GM19463 (cell line): ENCODE measurements at regions not wholly inside any gene's neighbourhood (a gene's known extent, or its start where the extent isn't known, plus 50 kb on each side); places are given as distances from the start of the nearest gene placed in this dataset.
"Not testable (repeated sequence)": the region's sequence is repeated elsewhere in the genome, so short reads cannot be mapped to it uniquely, and the experiment has no call there.

Experiments used
- ATAC-seq: cut with Tn5 transposase; IDR thresholded peaks from one replicate; pipeline ENCODE4 v1.9.1; 2021; ENCODE audit warnings: mild to moderate bottlenecking, moderate library complexity; ENCODE audit not compliant: unreplicated experiment

GRCh38 chr7:67870396-67870795 is 873.8 kb downstream of the TYW1 start:
- ATAC-seq = no peak

GRCh38 chr7:67875558-67875957 is 878.9 kb downstream of the TYW1 start:
- no peak for ATAC-seq

DNA sequence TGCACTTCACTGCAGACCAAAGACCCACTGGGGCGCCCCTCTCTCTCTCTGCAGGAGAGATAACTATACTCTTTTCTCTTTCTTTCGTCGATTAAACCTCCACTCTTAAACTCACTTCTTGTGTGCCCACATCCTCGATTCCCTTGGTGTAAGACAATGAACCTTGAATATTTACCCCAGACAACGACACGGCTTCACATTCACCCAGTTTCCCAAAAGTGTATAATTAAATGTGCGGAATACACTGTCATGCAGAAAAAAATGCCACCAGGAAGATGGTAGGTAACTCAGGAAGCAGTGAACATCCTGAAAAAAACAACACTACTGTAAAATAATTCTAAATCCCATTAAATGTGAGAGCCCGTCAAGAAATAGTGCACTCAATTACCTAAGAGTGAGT is 882.2 kb downstream of the TYW1 start:
- ATAC-seq = no peak

DNA sequence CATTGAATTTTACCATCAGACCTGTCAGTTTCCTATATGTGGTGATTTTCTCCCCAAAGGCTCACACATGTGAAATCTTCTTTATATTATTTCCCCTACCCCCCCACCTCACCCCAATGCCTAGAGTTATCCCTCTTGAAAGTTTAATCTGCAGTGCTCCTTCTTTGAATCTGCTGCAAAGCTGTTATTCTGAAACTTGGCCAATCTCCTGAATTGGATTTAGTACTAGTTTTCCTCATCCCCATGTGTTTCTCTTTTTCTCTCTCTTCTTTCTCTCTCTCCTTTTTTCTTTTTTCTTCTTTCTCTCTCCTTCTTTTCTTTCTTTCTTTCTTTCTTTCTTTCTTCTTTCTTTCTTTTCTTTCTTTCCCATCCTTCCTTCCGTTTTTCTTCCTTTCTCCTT is 886.2 kb downstream of the TYW1 start:
- ATAC-seq = no peak

GRCh38 chr7:67890316-67890715 is 893.7 kb downstream of the TYW1 start:
- ATAC-seq = no peak

- ATAC-seq = no peak
These were observed 898.1 kb downstream of the TYW1 start for GRCh38 chr7:67894746-67895145.

- no peak for ATAC-seq
These were observed 900.1 kb downstream of the TYW1 start for GRCh38 chr7:67896721-67897120.

GRCh38 chr7:67900456-67900855 is 903.8 kb downstream of the TYW1 start:
- no peak for ATAC-seq

GRCh38 chr7:67901808-67902480 is 905.3 kb downstream of the TYW1 start:
- no peak for ATAC-seq

GRCh38 chr7:67907792-67908191 is 911.2 kb downstream of the TYW1 start:
- no peak for ATAC-seq

- no peak for ATAC-seq
These were observed 915.8 kb downstream of the TYW1 start for GRCh38 chr7:67912437-67912836.

DNA sequence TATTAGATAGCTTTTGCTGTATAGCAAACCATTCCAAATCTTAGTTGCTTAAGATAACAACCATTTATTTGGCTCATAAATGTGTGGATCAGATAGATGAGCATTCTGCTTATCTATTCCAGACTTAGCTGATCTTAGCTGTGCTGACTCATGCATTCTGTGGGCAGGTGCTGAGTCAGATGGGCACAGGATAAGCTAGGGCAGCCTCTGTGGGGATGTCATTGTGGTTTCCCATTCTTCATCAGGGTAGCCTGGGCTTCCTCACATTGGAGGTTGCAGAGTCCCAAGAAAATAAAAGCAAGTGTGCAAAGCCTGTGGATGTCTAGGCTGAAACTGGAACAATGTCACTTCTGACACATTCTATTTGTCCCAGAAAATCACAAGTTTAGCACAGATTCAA is 917.0 kb downstream of the TYW1 start:
- ATAC-seq = no peak

GRCh38 chr7:67916111-67916510 is 919.5 kb downstream of the TYW1 start:
- ATAC-seq = not testable (repeated sequence)

- no peak for ATAC-seq
These were observed 920.2 kb downstream of the TYW1 start for GRCh38 chr7:67916571-67917436.

DNA sequence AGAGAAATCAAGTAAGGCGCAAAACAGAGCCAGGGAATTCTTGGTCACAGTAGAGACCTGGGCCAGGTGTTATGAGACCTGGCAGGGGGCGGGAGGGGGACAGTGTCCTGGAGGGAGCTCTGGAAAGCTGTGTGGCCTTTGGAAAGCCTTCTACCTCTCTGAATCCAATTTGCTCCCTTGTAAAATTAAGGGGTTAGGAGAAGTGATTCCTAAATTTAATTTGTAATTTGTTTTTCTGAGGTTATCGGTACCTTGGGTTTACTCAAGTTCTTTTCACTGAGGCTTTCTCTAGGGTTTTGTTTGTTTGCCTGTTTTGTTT is 920.8 kb downstream of the TYW1 start:
- ATAC-seq = no peak

DNA sequence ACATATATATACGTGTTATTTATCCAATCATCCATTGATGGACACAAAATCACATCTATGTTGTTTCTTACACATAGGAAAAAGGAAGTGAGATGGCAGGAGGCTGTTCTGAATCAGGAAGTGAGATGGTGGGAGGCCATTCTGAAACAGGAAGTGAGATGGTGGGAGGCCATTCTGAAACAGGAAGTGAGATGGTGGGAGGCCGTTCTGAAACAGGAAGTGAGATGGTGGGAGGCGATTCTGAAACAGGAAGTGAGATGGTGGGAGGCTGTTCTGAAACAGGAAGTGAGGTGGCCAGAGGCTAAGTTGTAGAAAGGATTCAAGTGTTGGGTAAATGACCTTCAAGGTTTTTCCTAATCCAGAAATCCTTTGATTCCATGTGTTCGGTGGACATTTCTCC is 921.5 kb downstream of the TYW1 start:
- ATAC-seq = no peak

- no peak for ATAC-seq
These were observed 926.7 kb downstream of the TYW1 start for GRCh38 chr7:67923286-67923685.

DNA sequence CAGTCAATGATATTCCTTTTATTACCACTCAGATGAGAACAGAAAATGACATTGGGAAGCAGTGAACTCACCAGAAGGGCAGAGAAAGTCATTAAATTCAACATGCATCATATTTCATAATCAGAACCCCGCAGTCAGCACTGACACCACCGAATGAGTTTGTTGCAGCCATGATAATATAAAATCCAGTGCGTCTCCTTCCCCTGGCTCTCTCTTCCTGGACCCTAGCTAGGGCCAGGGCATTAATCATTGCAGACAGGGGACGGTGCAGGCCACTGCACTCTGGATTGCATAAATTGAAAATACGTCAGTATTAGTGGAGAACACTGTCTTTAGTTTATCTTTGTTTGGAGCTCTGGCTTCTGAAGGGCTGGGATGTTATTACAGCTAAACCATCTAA is 931.5 kb downstream of the TYW1 start:
- no peak for ATAC-seq

GRCh38 chr7:67936447-67936846 is 939.8 kb downstream of the TYW1 start:
- not testable (repeated sequence) for ATAC-seq

DNA sequence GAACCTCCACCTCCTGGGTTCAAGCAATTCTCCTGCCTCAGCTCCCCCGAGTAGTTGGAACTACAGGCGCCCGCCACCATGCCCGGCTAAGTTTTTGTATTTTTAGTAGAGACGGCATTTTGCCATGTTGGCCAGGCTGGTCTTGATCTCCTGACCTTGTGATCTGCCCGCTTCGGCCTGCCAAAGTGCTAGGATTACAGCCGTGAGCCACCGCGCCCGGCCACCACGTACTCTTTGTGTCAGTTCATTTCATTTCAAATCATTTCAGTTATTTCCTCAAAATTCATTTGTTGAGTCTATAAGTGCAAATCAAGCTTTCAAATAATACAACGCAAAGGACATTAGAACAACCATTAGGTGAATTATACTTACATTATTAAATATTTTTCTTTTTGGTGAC is 943.8 kb downstream of the TYW1 start:
- ATAC-seq = no peak

DNA sequence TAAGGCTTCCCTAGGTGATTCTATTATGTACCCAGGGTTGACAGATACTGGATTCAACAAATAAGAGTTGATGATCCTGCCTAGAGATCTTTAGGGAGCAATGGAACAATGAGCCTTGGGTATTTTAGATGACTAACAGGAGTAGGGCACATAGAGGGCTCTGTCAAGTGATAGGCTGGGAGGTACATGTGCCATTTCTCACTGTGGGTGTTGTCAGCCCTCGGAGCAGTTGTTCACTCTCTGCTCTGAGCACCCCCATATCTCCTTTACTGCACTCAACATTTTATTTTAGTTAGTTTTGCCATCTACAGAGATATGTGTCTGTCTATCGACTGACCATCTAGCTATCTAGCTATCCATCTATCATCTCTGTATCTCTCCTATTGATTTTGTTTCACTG is 950.6 kb downstream of the TYW1 start:
- ATAC-seq = no peak

DNA sequence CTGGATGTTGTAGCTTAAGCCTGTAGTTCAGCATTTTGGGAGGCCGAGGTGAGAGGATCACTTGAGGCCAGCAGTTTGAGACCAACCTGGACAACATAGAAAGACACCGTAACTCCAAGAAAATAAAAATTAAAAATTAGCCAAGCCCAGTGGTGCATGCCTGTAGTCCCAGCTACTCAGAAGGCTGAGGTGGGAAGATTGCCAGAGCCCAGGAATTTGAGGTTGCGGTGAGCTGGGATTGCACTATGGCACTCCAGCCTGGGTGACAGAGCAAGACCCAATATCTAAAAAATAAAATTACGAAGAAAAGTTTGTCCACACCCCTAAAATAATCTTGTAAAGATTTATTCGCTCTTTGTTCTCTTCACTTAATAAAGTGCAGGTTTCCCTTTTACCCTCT is 951.0 kb downstream of the TYW1 start:
- ATAC-seq = no peak
